HepG2 (cell line): ENCODE measurements at regions not wholly inside any gene's neighbourhood (a gene's known extent, or its start where the extent isn't known, plus 50 kb on each side); places are given as distances from the start of the nearest gene placed in this dataset.

Experiments
- ATAC-seq: fragments of 200-7000 bp; cut with Tn5 transposase; 3 replicates; pipeline ENCODE4 v1.9.1; 2020; ENCODE audit warnings: mild to moderate bottlenecking, moderate library complexity
- BruUV-seq: library from RNA; stranded (reverse); fragments of 400-500 nt; replicated peaks from 2 replicates; lab custom pipeline; 2021; lab: Mats Ljungman, UMichigan
- CTCF ChIA-PET: fragments of 300-600 bp; formaldehyde crosslinking; extraction: SDS; loops from one replicate; lab custom pipeline; 2021; ENCODE audit warnings: low total read pairs, inconsistent platforms, low intra/inter-chr PET ratio; lab: Yijun Ruan, JAX
- POLR2A ChIA-PET: fragments of 350-600 bp; sonication (Branson Sonifier 250); formaldehyde crosslinking; loops from one replicate; lab custom pipeline; 2020; ENCODE audit warnings: antibody characterized with exemption, inconsistent platforms; lab: Yijun Ruan, JAX
- DNase-seq: peaks from one replicate; pipeline ENCODE4 v3.0.0-alpha.2; 2015; ENCODE audit warnings: low spot score
- FAIRE-seq: peaks from 3 replicates; lab custom pipeline; 2011; peaks lifted over from hg19 to GRCh38; lab: Jason Lieb, UNC
- H2AFZ ChIP-seq: one replicate; pipeline ENCODE4 v1.6.1; 2011; ENCODE audit warnings: low read length, inconsistent platforms
- H3K27ac ChIP-seq: fragments of 300-600 bp; 3 replicates; pipeline ENCODE4 v1.8.0; 2011; ENCODE audit warnings: mixed run types, mild to moderate bottlenecking, mixed read lengths, low read length, inconsistent platforms; ENCODE audit not compliant: insufficient read depth; ENCODE audit errors: extremely low read length
- H3K27me3 ChIP-seq, 2 experiments: fragments of 200-600 bp in 1 of 2; 2 replicates in 1 of 2; 3 replicates in 1 of 2; pipeline versions ENCODE4 v1.6.0 to v1.8.0; 2011; ENCODE audit warnings: low read length in 2 of 2, mild to moderate bottlenecking in 2 of 2, moderate library complexity in 2 of 2, inconsistent platforms in 1 of 2; ENCODE audit not compliant: insufficient read depth in 2 of 2, control insufficient read depth in 1 of 2
- H3K36me3 ChIP-seq, 2 experiments: fragments of 200-600 bp in 1 of 2; replicated peaks in 1 of 2; 2 replicates in 1 of 2; 3 replicates in 1 of 2; pipeline versions ENCODE4 v1.5.1 to v1.8.0; 2011; ENCODE audit warnings: low read length in 2 of 2, inconsistent platforms in 1 of 2; ENCODE audit not compliant: insufficient read depth in 2 of 2, control insufficient read depth in 1 of 2
- H3K4me1 ChIP-seq: 2 replicates; pipeline ENCODE4 v1.5.1; 2012; ENCODE audit warnings: low read length, inconsistent platforms; ENCODE audit not compliant: insufficient read depth
- H3K4me2 ChIP-seq: 2 replicates; pipeline ENCODE4 v1.6.0; 2011; ENCODE audit warnings: low read depth, low read length, inconsistent platforms
- H3K4me3 ChIP-seq, 3 experiments: fragments of 200-600 bp in 1 of 3; sonication (generic), shearing (Covaris generic) in 1 of 3; replicated peaks in 1 of 3; 2 replicates each; pipeline ENCODE4 v1.5.1; 2011 to 2016; ENCODE audit warnings: low read length in 3 of 3, inconsistent platforms in 2 of 3, low read depth in 2 of 3, mild to moderate bottlenecking in 2 of 3, control low read depth in 1 of 3, mixed read lengths in 1 of 3; ENCODE audit not compliant: insufficient read depth in 1 of 3
- H3K79me2 ChIP-seq: one replicate; pipeline ENCODE4 v1.6.1; 2011; ENCODE audit warnings: low read length, inconsistent platforms; ENCODE audit not compliant: insufficient read depth
- H3K9ac ChIP-seq: 2 replicates; pipeline ENCODE4 v1.6.0; 2011; ENCODE audit warnings: mild to moderate bottlenecking, low read depth, low read length, inconsistent platforms; ENCODE audit not compliant: insufficient read depth
- H3K9me3 ChIP-seq: 2 replicates; pipeline ENCODE4 v1.5.1; 2012; ENCODE audit warnings: mild to moderate bottlenecking, low read length
- H4K20me1 ChIP-seq: 2 replicates; pipeline ENCODE4 v1.6.0; 2011; ENCODE audit warnings: inconsistent platforms, mild to moderate bottlenecking, low read length, moderate library complexity; ENCODE audit not compliant: insufficient read depth
- FOXP1 ChIP-seq, 2 experiments: fragments of 450-650 bp in 1 of 2; IDR thresholded peaks; 2 replicates each; pipeline ENCODE4 v1.6.1; 2017 to 2018; ENCODE audit warnings: antibody characterized with exemption in 1 of 2
- MEIS1 ChIP-seq: sonication (generic); formaldehyde crosslinking; IDR thresholded peaks from 2 replicates; pipeline ENCODE4 v1.9.0; 2021; ENCODE audit warnings: mild to moderate bottlenecking, missing genetic modification reagents, moderate library complexity, borderline replicate concordance
- POLR2AphosphoS2 ChIP-seq: IDR thresholded peaks from 2 replicates; pipeline ENCODE4 v1.6.1; 2011; ENCODE audit warnings: low read depth, low read length, improper control_type of control experiment
- SSRP1 ChIP-seq: IDR thresholded peaks from 2 replicates; pipeline ENCODE4 v1.6.1; 2016; ENCODE audit warnings: control low read depth
- ZFP82 ChIP-seq: sonication (generic); formaldehyde crosslinking; IDR thresholded peaks from 2 replicates; pipeline ENCODE4 v1.5.1; 2020; ENCODE audit warnings: mild to moderate bottlenecking, missing genetic modification reagents, borderline replicate concordance
- ZNF350 ChIP-seq: sonication (generic); formaldehyde crosslinking; IDR thresholded peaks from 2 replicates; pipeline ENCODE4 v1.4.0; 2020; ENCODE audit warnings: mild to moderate bottlenecking, low read depth, missing genetic modification reagents, borderline replicate concordance
- ZNF441 ChIP-seq: sonication (generic); formaldehyde crosslinking; IDR thresholded peaks from 2 replicates; pipeline ENCODE4 v1.7.0; 2021; ENCODE audit warnings: missing genetic modification reagents, borderline replicate concordance
- ZNF652 ChIP-seq: IDR thresholded peaks from 2 replicates; pipeline ENCODE4 v1.6.1; 2016; ENCODE audit warnings: low read depth, borderline replicate concordance
- ZNF749 ChIP-seq: sonication (generic); formaldehyde crosslinking; IDR thresholded peaks from 2 replicates; pipeline ENCODE4 v1.8.0; 2022; ENCODE audit warnings: mild to moderate bottlenecking, missing genetic modification reagents, moderate library complexity, borderline replicate concordance
- WGBS: methylation state at CpG from one replicate; pipeline ENCODE4 v1.1.6; 2017; ENCODE audit warnings: low lambda C conversion rate; 5-methylcytosine and 5-hydroxymethylcytosine counted together
- in situ Hi-C: cut with HindIII; loops from 2 replicates; pipeline ENCODE4 v1.10.0; 2017; ENCODE audit warnings: low pct_unique_long_range_greater_than_20kb; ENCODE audit not compliant: extremely low pct_ligation_motif_present
- intact Hi-C: fragments of 100-400 bp; cut with micrococcal nuclease; formaldehyde crosslinking; loops from one replicate; pipeline ENCODE4 v1.10.0; 2022; ENCODE audit not compliant: unreplicated experiment
- TF ChIP-seq, protein P1 (sequence below): sonication (generic); formaldehyde crosslinking; IDR thresholded peaks from 2 replicates; pipeline ENCODE4 v1.8.0; 2022; ENCODE audit warnings: missing genetic modification reagents, mild to moderate bottlenecking, borderline replicate concordance
- TF ChIP-seq, protein P2 (sequence below): sonication (generic); formaldehyde crosslinking; IDR thresholded peaks from 2 replicates; pipeline ENCODE4 v1.4.0; 2020; ENCODE audit warnings: missing genetic modification reagents, borderline replicate concordance

DNA sequence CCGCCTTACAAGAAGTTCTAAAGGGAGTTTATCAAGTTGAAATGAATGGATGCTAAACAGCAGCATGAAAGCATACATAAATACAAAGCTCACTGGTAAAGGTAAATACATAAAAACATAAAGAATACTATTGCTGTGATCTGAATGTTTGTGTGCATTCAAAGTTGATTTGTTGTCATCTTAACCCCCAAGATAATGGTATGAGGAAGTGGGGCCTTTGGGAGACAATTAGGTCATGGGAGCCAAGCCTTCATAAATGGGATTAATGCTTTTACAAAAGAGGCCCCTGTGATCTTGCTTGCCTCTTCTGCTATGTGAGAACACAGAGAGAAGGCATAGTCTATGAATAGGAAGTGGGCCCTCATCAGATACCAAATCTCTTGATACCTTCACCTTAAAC lies 209.0 kb upstream of the SAMSN1 start:
- POLR2A ChIA-PET, result no interaction called here
- DNase-seq, result no peak
- FAIRE-seq, result no peak
- H3K9me3 ChIP-seq, result no peaks in the 10 kb centered on the region
- in situ Hi-C loops (no loop called here), intact Hi-C loops (no loop called here)
- H3K27me3 ChIP-seq, result no peaks in the 10 kb centered on the region
- no peaks in the 10 kb centered on the region for H4K20me1 ChIP-seq
- no peak overlapping the region for H2AFZ ChIP-seq
- H3K79me2 ChIP-seq, result no peaks in the 10 kb centered on the region
- no peak overlapping the region for H3K9ac ChIP-seq
- no peaks in the 10 kb centered on the region for H3K36me3 ChIP-seq
- TF ChIP-seq MEIS1 (CRISPR knock-in tag) (no peak), ZFP82 (CRISPR knock-in tag) (no peak), FOXP1 (IDR thresholded peaks at IDR 0.05) (no peak), FOXP1 (CRISPR knock-in tag; IDR thresholded peaks at IDR 0.05) (no peak), ZNF749 (CRISPR knock-in tag) (no peak), ZNF652 (CRISPR knock-in tag) (no peak), SSRP1 (CRISPR knock-in tag) (no peak), ZNF441 (CRISPR knock-in tag) (no peak), ZNF350 (CRISPR knock-in tag) (no peak), POLR2AphosphoS2 (no peak)
- TF ChIP-seq, protein P1, sequence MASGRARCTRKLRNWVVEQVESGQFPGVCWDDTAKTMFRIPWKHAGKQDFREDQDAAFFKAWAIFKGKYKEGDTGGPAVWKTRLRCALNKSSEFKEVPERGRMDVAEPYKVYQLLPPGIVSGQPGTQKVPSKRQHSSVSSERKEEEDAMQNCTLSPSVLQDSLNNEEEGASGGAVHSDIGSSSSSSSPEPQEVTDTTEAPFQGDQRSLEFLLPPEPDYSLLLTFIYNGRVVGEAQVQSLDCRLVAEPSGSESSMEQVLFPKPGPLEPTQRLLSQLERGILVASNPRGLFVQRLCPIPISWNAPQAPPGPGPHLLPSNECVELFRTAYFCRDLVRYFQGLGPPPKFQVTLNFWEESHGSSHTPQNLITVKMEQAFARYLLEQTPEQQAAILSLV (CRISPR knock-in tag), result no peak
- TF ChIP-seq, protein P2, sequence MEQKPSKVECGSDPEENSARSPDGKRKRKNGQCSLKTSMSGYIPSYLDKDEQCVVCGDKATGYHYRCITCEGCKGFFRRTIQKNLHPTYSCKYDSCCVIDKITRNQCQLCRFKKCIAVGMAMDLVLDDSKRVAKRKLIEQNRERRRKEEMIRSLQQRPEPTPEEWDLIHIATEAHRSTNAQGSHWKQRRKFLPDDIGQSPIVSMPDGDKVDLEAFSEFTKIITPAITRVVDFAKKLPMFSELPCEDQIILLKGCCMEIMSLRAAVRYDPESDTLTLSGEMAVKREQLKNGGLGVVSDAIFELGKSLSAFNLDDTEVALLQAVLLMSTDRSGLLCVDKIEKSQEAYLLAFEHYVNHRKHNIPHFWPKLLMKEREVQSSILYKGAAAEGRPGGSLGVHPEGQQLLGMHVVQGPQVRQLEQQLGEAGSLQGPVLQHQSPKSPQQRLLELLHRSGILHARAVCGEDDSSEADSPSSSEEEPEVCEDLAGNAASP (CRISPR knock-in tag), result no peak
- no peak overlapping the region for H3K4me2 ChIP-seq
- CTCF ChIA-PET, result no interaction called here
- H3K27ac ChIP-seq, result no peak overlapping the region
- WGBS, result 3% methylated on average over 1 of the region's 1 CpG
- no peak overlapping the region for H3K4me3 ChIP-seq
- ATAC-seq, result no peak
- BruUV-seq, result no TSS peak
- H3K4me1 ChIP-seq, result no peaks in the 10 kb centered on the region
